GM12875 (cell line): ENCODE measurements at regions not wholly inside any gene's neighbourhood (a gene's known extent, or its start where the extent isn't known, plus 50 kb on each side); places are given as distances from the start of the nearest gene placed in this dataset.

Experiments
- H3K4me3 ChIP-seq: one replicate; pipeline ENCODE4 v1.5.1; 2011; ENCODE audit warnings: low read depth, low read length, control low read depth
- CTCF ChIP-seq: IDR thresholded peaks from 2 replicates; pipeline ENCODE4 v1.5.1; 2011; ENCODE audit warnings: low read depth, mild to moderate bottlenecking, control low read depth, inconsistent platforms, low read length, moderate library complexity, borderline replicate concordance; ENCODE audit not compliant: insufficient read depth

GRCh38 chr14:83847102-83847501 lies 1682.8 kb upstream of the FLRT2 start:
- TF ChIP-seq CTCF = no peak
- H3K4me3 ChIP-seq = no peak overlapping the region

- no peak for TF ChIP-seq CTCF
- no peak overlapping the region for H3K4me3 ChIP-seq
Measured at GRCh38 chr14:83850092-83850491, 1679.9 kb upstream of the FLRT2 start.

GRCh38 chr14:83856334-83856733 lies 1673.6 kb upstream of the FLRT2 start:
- no peak for TF ChIP-seq CTCF
- H3K4me3 ChIP-seq = no peak overlapping the region

GRCh38 chr14:83860631-83861155 lies 1669.3 kb upstream of the FLRT2 start:
- TF ChIP-seq CTCF = no peak
- no peak overlapping the region for H3K4me3 ChIP-seq

- no peak overlapping the region for H3K4me3 ChIP-seq
- no peak for TF ChIP-seq CTCF
Measured at GRCh38 chr14:83863042-83863774, 1666.7 kb upstream of the FLRT2 start.

- TF ChIP-seq CTCF = no peak
- no peak overlapping the region for H3K4me3 ChIP-seq
Measured at GRCh38 chr14:83864106-83864505, 1665.8 kb upstream of the FLRT2 start.

GRCh38 chr14:83867566-83868225 lies 1662.2 kb upstream of the FLRT2 start:
- no peak for TF ChIP-seq CTCF

More at GRCh38 chr14:83867566-83868225, 1662.2 kb upstream of the FLRT2 start:
- no peak overlapping the region for H3K4me3 ChIP-seq
